Suprapubic skin (tissue), 3 donors: ENCODE measurements at regions not wholly inside any gene's neighbourhood (a gene's known extent, or its start where the extent isn't known, plus 50 kb on each side); places are given as distances from the start of the nearest gene placed in this dataset.

Experiments used
- EP300 ChIP-seq: sonication (generic); formaldehyde crosslinking; IDR thresholded peaks from one replicate; pipeline ENCODE4 v1.6.1; 2017; ENCODE audit warnings: antibody characterized with exemption
- POLR2A ChIP-seq, 2 donors: fragments of 450-650 bp; IDR thresholded peaks; one replicate each; pipeline ENCODE4 v1.6.1; 2017; ENCODE audit warnings: antibody characterized with exemption in 2 of 2, mild to moderate bottlenecking in 2 of 2, moderate library complexity in 2 of 2
- TF ChIP-seq, protein P1 (sequence below), 2 donors: fragments of 200-600 bp in 1 of 2; fragments of 450-650 bp in 1 of 2; sonication (generic) in 1 of 2; IDR thresholded peaks; one replicate each; pipeline ENCODE4 v1.5.1; 2016 to 2019; ENCODE audit warnings: antibody characterized with exemption in 2 of 2, mild to moderate bottlenecking in 1 of 2, moderate library complexity in 1 of 2

- no peak for TF ChIP-seq POLR2A (IDR thresholded peaks at IDR 0.05)
- TF ChIP-seq, protein P1, sequence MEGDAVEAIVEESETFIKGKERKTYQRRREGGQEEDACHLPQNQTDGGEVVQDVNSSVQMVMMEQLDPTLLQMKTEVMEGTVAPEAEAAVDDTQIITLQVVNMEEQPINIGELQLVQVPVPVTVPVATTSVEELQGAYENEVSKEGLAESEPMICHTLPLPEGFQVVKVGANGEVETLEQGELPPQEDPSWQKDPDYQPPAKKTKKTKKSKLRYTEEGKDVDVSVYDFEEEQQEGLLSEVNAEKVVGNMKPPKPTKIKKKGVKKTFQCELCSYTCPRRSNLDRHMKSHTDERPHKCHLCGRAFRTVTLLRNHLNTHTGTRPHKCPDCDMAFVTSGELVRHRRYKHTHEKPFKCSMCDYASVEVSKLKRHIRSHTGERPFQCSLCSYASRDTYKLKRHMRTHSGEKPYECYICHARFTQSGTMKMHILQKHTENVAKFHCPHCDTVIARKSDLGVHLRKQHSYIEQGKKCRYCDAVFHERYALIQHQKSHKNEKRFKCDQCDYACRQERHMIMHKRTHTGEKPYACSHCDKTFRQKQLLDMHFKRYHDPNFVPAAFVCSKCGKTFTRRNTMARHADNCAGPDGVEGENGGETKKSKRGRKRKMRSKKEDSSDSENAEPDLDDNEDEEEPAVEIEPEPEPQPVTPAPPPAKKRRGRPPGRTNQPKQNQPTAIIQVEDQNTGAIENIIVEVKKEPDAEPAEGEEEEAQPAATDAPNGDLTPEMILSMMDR (IDR thresholded peaks at IDR 0.05) = no peak
- no peak for TF ChIP-seq EP300
Measured at GRCh38 chr3:72341380-72341770, 506.9 kb downstream of the SHQ1 start.
